Stromal cell of bone marrow (primary cell): ENCODE measurements at regions not wholly inside any gene's neighbourhood (a gene's known extent, or its start where the extent isn't known, plus 50 kb on each side); places are given as distances from the start of the nearest gene placed in this dataset.

Experiments
- DNase-seq: peaks from one replicate; pipeline ENCODE4 v3.0.0-alpha.2; 2012; ENCODE audit warnings: low read depth

DNA sequence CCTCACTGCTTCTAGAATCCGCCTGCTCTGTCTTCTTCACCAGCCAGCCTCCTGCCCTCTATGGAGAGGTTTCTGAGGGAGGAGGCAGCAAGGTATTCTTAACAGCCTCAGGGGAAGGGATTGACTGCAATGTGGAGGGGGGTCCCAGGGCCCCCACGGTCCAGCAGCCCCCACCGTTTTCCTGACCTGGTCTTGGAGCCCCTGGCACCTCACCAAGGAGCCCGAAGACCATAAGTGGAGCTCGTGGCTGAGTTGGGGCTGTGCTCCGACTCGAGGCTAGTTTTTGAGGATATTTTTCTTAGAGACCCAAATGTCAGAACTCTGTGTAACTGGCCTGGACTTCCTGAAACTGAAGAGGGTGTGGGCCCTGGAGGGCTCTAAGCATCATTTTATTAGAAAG is 590.0 kb downstream of the BRD1 start:
- DNase-seq: no peak

GRCh38 chr22:49237279-49237678 is 590.4 kb downstream of the BRD1 start:
- DNase-seq: no peak

DNA sequence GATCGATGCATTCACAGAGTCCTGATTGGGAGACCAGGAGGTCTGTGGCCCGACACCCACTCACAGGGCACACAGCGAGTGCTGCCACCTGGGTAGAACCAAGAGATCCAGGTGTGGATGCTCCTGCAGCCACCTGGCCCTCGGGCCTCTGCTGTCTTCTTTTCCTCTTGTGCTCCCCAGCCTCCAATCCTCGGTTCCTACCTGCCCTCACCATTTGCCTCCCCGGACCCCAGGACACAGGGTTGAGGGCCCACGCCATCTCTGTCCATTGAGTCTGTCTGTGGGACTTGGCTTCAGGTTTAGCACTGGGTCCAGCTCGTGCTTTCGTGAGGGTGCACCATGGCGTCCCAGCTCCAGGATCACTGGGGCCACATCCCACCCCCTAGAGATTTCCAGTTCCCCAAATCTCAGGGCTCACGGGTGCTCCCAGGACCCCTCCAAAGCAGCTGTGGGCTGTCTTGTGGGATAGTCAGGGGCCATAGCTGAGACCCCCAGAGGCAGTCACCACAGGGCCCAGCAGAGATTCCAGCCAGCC is 591.1 kb downstream of the BRD1 start:
- DNase-seq: no peak

- DNase-seq: no peak
These were observed 592.0 kb downstream of the BRD1 start for GRCh38 chr22:49235463-49236300.

GRCh38 chr22:49234459-49234858 is 593.2 kb downstream of the BRD1 start:
- no peak for DNase-seq

DNA sequence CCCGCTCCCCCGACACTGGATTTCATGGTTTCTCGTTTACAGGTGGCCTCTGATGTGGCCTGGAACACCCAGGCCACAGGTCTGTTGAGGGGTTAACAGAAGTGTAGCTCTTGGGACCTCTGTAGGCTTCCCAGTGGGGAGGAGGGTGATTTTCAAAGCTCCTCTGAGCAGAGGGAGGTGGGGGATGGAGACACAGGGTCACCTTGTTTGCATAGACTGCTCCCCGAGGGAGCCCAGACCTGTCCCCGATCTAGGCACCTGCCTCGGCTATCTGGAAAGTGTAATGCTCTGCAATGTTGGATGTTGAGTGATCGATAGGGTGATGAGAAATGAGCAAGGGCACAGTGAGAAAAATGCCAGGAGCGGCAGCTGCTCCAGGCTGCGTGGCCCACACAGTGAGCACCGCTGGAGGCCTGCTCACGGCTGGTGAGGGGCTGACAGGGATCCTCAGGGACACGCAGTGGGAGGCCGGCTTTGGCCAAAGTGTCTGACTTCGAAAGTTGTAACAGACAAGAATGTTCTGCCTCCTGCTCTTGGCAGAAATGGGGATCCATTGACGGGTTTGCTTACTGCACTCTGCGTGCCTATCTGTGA is 594.1 kb downstream of the BRD1 start:
- no peak for DNase-seq

GRCh38 chr22:49232319-49233067 is 595.2 kb downstream of the BRD1 start:
- no peak for DNase-seq

DNA sequence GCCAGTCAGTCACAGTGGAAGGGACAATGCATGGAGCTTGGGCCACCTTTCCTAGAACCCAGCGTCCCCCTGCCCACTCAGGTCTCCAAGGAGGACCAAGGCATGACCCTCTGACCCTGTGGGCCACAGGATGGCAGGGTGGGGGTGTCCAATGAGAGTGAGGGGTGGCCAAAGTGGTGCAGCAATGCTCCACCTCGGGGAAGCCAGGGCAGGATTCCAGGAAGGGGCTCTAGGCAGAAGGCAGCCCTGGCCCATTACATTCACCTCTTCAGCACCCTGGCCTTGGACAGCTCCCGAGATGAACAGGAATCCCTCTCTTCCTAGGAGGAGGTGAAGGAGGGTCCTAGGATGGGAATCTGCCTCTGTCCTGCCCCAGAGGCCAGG is 597.5 kb downstream of the BRD1 start:
- DNase-seq: no peak

DNA sequence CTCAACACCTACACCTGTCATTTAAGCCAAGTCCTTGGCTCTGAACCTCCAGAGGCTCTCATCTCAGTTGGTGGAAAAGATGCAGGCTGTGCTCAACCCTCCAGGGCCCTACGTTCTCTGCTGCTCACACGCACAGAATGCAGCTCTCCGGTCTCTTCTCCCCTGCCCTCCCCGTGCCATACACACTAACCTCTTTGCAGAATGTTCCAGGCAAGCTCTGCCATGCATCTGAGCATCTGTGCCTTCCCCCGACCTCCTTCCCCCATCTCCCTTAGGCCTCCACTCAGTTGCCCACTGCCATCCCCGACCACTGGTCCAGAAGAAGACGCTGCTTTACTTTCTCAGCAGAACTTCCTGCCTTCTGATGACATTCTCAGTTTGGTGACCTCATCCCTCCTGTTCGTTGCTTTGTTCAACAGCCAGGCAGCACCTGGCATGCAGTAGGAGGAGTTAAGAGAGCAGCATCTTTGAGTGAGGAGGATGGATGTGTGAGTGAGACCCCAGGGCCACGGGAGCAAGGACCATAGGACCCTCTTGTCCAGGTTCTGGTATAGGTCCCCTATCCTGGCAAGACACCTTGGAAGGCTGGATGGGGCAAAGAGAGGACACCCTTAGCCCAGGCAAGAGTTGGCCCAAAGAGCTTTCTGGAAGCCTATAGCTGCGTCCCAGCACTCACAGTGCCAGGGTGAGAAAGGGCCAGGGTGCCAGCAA is 598.0 kb downstream of the BRD1 start:
- DNase-seq: no peak

GRCh38 chr22:49228431-49229037 is 599.1 kb downstream of the BRD1 start:
- no peak for DNase-seq

DNA sequence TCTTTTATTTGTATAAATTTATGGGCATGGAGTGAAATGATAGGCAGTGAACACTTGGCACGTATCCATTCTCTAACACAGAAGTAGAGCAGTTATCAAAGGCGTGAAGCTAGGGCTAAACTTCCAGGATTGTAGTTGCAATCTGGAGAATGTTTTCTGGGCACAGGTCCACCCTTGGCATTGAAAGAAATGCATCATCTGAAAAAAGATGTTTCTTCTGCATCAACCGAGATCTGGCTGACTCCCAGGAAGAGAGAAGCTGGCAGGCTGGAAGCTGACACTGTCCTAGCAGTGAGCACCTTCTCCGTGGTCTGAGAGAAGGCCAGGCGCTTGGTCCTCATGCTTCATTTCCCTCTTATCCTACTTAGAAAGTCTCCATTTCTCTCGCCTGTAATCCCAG is 600.0 kb downstream of the BRD1 start:
- DNase-seq: no peak

DNA sequence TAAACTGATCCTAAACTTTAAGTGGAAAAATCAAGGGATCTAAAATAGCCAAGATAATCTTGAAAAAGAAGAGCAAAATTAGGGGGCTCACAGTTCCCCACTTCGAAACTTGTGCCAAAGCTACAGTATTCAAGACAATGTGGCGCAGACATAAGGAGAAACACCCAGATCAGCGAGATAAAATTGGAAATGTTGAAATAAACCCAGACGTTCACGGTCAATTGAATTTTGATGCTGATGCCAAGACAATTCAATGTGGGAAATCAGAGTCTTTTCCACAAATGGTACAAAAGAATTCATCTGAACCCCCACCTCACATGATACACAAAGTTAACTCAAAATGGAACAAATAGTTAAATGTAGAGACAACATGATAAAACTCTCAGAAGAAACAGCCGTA is 601.6 kb downstream of the BRD1 start:
- no peak for DNase-seq

GRCh38 chr22:49224243-49224642 is 603.4 kb downstream of the BRD1 start:
- no peak for DNase-seq

DNA sequence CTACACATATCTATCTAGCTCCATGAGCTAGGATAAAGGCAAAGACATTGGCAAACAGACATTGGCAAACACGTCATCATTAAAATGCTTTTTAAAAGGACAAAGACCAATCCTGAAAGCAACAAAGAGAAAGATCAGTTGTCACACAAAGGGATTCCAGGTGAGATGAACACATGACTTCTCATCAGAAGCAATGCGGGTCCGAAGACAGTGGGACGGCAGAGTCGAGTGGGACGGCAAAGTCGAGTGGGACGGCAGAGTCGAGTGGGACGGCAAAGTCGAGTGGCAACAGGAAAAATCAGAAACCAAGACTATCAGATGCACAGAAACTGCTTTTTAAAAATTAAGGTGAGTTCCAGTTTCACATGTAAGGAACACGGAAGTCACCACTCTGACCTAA is 609.5 kb downstream of the BRD1 start:
- no peak for DNase-seq

DNA sequence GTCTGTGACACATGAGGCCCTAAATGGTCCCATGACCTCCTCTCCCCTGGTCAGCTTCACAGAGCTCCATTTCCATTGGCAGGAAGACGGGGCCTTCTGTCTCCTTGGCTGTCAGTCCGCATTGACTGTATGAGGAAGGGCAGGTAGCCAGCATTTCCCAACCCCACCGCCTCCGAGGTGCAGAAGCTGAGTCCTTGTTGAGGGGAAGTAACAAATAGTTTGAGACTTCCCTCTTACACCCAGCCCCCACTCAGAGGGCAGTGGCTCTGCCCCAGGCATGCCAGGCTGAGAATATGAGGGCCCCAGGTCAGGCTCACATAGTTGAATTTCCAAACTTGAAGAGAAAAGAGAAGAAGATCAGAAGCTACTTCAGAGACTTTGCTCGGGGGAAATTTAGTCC is 611.1 kb downstream of the BRD1 start:
- no peak for DNase-seq

- no peak for DNase-seq
These were observed 611.8 kb downstream of the BRD1 start for GRCh38 chr22:49215840-49216239.

- DNase-seq: no peak
These were observed 612.7 kb downstream of the BRD1 start for GRCh38 chr22:49214976-49215375.

DNA sequence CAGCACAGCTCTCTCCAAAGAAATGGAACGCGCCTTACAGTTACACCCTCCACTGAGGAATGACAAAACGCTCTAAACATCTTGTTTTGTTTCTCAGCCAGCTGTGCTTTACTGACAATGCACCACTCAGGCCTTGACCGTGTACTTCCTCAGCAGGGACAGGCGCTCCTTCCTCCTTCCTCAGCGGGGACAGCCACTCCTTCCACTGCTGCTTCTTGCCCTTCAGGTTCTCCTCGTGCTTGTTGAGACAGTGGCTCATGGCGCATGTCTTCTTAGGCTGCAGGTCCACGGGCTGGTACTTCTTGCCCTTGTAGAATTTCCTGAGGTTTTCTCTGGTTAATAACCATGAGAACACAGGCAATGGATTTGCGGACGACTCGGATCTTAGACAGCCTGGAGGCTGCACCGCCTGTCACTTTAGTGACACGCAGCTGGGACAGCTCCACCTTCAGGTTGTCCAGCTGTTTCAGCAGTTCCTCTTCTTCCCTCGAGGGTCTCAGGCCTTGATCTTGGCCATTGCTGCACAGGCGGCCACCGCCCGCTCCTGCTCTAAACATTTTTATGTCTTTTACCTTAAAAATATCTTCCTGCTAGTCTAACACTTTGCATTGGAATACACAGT is 613.8 kb downstream of the BRD1 start:
- no peak for DNase-seq

- no peak for DNase-seq
These were observed 615.2 kb downstream of the BRD1 start for GRCh38 chr22:49212466-49212865.

DNA sequence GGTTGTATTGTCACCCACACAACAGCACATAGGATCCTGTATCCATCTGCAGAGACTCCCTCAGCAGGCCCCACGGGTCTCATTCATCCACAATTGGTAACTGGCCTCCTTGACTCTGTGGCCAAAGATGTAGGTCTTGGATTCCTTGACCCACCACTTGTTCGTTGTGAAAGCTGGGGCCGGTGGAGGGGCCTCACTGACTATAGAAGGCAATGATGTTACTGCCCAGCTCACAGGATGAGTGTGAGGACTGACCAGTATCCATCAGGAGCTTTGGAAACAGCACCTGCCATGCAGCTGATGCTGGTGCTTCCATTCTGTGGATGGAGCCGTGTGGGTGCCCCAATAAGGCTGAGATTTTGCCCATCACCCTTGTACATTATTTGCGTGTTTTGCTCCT is 615.7 kb downstream of the BRD1 start:
- DNase-seq: no peak

DNA sequence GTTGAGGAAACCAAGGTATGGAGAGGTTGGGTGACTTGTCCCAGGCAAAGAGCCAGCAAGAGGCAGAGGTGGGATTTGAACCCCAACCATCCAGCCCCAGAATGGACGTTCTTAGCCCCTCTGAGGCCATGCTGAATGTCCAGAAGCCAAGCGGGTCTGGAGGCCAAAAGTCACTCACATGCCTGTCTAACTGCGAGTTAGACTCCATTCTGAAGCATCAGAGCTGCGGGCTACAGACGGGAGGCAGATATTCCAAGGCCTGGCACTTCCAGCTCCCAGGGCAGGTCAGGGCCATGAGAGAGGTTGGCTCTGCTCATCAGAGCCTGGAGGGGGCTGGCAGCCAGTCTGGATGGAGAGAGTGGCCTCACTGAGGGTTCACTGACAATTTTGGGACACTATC is 616.5 kb downstream of the BRD1 start:
- no peak for DNase-seq
